ENCODE measurements at regions not wholly inside any gene's neighbourhood (a gene's known extent, or its start where the extent isn't known, plus 50 kb on each side); places are given as distances from the start of the nearest gene placed in this dataset.

DNA sequence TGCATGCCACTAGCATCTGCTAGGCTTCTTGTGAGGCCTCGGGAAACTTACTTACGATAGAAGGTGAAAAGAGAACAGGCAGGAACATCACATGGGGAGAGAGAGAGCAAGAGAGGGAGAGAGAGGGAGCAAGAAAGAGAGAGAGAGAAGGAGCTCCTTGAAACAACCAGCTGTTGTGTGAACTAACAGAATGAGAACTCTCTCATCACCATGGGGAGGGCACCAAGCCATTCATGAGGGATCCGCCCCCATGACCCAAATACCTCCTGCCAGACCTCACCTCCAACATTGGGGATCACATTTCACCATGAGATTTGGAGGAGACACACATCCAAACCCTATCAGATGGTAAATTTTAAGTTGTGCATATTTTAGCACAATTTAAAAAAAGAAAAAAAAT lies 1217.2 kb downstream of the TYW1 start:
- TF ChIP-seq, protein P1, sequence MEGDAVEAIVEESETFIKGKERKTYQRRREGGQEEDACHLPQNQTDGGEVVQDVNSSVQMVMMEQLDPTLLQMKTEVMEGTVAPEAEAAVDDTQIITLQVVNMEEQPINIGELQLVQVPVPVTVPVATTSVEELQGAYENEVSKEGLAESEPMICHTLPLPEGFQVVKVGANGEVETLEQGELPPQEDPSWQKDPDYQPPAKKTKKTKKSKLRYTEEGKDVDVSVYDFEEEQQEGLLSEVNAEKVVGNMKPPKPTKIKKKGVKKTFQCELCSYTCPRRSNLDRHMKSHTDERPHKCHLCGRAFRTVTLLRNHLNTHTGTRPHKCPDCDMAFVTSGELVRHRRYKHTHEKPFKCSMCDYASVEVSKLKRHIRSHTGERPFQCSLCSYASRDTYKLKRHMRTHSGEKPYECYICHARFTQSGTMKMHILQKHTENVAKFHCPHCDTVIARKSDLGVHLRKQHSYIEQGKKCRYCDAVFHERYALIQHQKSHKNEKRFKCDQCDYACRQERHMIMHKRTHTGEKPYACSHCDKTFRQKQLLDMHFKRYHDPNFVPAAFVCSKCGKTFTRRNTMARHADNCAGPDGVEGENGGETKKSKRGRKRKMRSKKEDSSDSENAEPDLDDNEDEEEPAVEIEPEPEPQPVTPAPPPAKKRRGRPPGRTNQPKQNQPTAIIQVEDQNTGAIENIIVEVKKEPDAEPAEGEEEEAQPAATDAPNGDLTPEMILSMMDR (conservative IDR thresholded peaks at IDR 0.05; ENCODE audit: low read length) = no peak
- no peak for TF ChIP-seq EZH2phosphoT487 (IDR thresholded peaks at IDR 0.05; ENCODE audit: borderline replicate concordance)
